HG02970 (cell line): ENCODE measurements at regions not wholly inside any gene's neighbourhood (a gene's known extent, or its start where the extent isn't known, plus 50 kb on each side); places are given as distances from the start of the nearest gene placed in this dataset.

ENCODE experiments used
- ATAC-seq: cut with Tn5 transposase; IDR thresholded peaks from one replicate; pipeline ENCODE4 v1.9.1; 2021; ENCODE audit warnings: mild to moderate bottlenecking, moderate library complexity, moderate number of reproducible peaks; ENCODE audit not compliant: unreplicated experiment, low FRiP score

GRCh38 chr4:27178061-27178460 lies 317.4 kb downstream of the STIM2 start:
- no peak for ATAC-seq

- no peak for ATAC-seq
Measured at GRCh38 chr4:27181693-27182092, 321.1 kb downstream of the STIM2 start.

GRCh38 chr4:27182211-27182610 lies 321.6 kb downstream of the STIM2 start:
- no peak for ATAC-seq

- ATAC-seq = no peak
Measured at GRCh38 chr4:27184508-27185155, 324.0 kb downstream of the STIM2 start.

GRCh38 chr4:27186710-27187109 lies 326.1 kb downstream of the STIM2 start:
- ATAC-seq = no peak

GRCh38 chr4:27187786-27188185 lies 327.1 kb downstream of the STIM2 start:
- ATAC-seq = no peak

- no peak for ATAC-seq
Measured at GRCh38 chr4:27189683-27190082, 329.0 kb downstream of the STIM2 start.

GRCh38 chr4:27191592-27191991 lies 331.0 kb downstream of the STIM2 start:
- no peak for ATAC-seq

- no peak for ATAC-seq
Measured at GRCh38 chr4:27194599-27195176, 334.0 kb downstream of the STIM2 start.

GRCh38 chr4:27198246-27198645 lies 337.6 kb downstream of the STIM2 start:
- ATAC-seq = no peak

GRCh38 chr4:27198971-27199370 lies 338.3 kb downstream of the STIM2 start:
- ATAC-seq = no peak

GRCh38 chr4:27206009-27206408 lies 345.4 kb downstream of the STIM2 start:
- ATAC-seq = no peak

GRCh38 chr4:27210956-27211355 lies 350.3 kb downstream of the STIM2 start:
- no peak for ATAC-seq

- no peak for ATAC-seq
Measured at GRCh38 chr4:27214010-27214409, 353.4 kb downstream of the STIM2 start.

- ATAC-seq = no peak
Measured at GRCh38 chr4:27215220-27215826, 354.7 kb downstream of the STIM2 start.

GRCh38 chr4:27217261-27217769 lies 356.7 kb downstream of the STIM2 start:
- no peak for ATAC-seq

- no peak for ATAC-seq
Measured at GRCh38 chr4:27218013-27218412, 357.4 kb downstream of the STIM2 start.

GRCh38 chr4:27223326-27223725 lies 362.7 kb downstream of the STIM2 start:
- no peak for ATAC-seq

- no peak for ATAC-seq
Measured at GRCh38 chr4:27233531-27233930, 372.9 kb downstream of the STIM2 start.

GRCh38 chr4:27234306-27234899 lies 373.8 kb downstream of the STIM2 start:
- no peak for ATAC-seq

- ATAC-seq = no peak
Measured at GRCh38 chr4:27239641-27240040, 379.0 kb downstream of the STIM2 start.
